GM18508 (cell line): ENCODE measurements at regions not wholly inside any gene's neighbourhood (a gene's known extent, or its start where the extent isn't known, plus 50 kb on each side); places are given as distances from the start of the nearest gene placed in this dataset.

Source experiments
- ATAC-seq: cut with Tn5 transposase; IDR thresholded peaks from one replicate; pipeline ENCODE4 v1.9.1; 2021; ENCODE audit warnings: moderate number of reproducible peaks; ENCODE audit not compliant: insufficient read depth, unreplicated experiment

DNA sequence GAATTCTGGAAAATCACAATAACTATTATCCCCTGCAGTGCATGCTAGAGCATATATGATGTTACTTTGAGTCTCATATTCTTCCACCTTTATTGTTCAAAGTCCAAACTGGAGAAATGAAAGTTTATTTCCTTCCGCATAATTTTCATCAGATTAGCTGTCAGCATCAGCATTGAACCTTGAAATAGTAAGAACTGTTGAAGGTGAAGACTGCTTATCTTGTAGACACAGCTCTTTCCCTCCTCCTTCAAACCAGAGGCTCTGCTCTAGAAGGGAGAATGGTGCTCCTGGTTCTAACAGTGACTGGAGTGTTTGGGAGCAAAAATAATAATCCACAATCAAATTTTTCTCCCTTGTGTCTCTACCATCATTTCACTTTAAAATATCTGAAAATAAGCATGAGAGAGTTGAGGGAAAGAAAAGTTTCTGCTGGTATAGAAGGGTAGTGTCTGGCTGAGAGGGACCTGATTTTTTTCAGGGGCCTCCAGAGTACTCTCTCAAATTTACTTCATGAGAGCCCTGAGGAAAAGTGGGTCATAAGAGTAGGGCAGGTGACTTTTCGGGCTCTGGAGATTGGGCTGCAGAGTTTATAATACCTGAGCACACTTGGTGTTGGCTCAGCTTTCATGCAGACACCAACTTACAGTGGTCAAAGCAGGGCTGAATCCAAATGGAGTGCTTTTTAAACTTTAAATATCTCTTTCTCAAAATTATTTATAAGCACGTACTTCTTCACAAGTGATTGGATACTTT lies 170.4 kb downstream of the ZDHHC21 start:
- ATAC-seq: no peak

DNA sequence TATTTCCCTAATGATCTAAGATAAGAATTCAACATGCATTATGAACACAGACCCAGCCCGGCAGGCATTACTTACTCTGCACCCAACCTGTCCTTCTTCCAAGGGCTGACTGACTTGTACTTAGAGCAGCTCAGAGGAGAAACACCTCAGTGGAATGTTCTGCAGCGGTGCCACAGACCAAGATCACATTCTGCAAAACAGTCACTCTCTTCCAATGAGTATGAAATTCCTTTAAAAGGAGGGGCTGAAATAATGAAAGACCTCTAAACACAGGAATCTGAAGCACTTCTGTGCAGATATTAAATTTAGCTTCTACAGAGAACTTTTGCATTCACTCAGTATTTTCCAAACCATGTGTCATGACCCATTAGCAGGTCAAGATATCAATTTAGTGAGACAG lies 172.9 kb downstream of the ZDHHC21 start:
- no peak for ATAC-seq

DNA sequence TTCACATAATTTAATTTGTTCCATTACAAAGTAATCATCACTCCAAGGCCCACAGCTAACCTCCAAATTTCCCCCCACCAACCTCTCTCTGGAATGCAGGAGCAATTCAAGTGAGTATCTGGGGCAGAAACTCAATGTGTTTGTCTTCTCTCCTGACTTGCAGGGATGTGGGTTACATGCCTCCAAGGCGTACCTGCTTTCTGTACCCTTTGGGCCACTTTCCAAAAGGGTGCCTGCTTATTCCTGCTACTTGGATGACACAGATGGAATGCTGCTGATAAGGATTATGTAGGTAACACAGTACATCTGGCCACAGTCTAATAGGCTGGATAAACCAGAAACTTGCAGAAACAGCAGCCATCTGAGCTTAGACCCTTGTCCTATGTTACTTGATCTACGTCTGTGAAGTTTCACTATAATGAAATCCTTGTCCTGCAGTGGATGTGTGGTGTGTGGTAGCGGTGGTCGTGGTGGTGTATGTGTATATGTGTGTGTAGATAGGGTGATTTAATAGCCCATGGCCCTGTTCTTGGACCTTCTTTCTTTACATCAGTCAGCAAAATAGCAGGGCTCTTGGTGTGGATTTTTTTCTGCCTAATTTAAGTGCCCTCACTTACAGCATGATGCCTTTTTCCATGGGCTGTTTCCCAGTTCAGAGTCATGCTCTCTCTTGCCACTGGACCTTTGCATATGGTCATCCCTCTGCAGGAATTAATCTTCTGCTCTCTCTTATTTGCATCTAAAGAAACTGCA lies 175.9 kb downstream of the ZDHHC21 start:
- no peak for ATAC-seq

DNA sequence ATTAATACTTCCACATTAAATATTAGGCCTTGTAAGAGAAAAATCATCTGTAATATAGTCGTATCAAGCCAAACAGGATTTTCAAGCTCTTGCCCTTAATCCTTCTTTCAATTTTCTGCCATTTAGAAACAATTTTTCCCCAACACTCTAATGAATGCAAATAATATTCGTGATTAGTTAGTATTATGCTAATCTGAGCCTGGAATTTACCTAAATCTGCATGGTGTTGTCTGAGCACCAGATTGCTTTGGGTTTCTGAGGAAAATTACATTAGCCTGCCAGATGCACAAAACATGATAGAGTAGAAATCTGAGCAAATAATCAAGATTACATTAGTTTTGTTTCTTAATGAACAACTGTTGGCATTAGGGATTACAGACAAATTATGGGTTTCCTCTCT lies 176.6 kb downstream of the ZDHHC21 start:
- ATAC-seq: no peak

DNA sequence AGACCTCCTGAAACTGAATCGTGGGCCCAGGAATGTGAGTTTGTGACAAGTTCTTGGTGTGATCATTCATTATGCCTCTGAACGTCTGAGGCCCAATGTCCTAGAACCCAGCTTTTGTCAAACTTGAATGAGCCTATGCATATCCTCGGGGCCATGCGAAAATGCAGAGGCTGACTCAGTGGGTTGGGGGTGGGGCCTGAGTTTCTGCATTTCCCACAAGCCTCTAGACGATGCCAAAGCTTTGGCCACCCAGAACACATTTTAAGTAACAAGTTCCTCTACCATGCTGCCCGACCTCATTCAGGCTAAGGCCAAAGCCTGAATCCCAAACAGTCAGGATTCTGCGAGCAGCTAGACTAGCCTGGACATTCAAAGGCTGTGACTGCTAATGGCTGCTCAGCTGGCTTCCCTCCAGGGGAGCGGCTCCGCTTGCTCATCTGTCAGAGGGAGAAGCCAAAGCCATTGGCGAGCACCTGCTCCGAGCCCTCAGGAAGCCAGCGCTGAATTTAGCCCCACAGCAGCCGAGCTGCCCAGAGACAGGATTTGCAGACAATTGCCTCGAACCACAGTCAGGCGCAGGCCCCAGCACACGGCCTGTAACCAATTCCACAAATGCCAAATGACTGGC lies 177.5 kb downstream of the ZDHHC21 start:
- no peak for ATAC-seq

DNA sequence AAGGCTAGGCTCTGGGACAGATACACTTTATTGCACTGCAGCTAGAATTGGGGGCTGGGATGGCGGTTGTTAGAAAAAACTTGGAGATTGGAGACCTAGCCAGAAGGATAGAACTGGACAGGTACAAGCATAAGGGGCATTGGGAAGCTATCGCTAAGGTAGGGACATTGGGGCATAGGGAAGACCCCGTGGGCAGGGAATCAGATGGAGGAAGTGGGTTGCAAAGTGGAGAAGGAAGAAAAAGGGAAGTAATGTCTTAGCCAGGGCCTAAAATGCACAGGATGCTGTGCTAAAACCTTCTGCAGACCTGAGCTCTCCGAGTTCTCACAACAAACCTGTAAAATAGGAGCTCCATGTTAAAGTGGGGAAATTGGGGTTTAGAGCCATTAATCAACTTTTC lies 178.2 kb downstream of the ZDHHC21 start:
- no peak for ATAC-seq

DNA sequence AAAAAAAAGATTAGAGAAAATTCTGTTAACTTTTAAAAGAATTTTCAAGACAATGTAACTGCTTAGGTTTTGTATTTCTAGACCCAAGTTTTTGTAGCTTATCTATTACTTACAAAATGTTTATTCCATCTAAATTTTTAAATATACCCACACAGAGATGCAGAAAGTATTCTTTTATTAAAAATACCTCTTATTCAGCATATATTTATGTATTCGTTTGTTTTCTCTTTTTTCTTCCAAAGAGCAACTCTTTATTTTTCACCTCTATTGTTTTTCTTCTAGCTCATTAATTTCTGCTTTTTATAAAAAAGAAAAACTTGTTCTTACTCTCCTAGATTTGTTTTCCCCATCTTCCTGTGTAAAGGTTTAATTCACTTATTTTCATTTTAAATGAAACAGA lies 180.3 kb downstream of the ZDHHC21 start:
- ATAC-seq: no peak

DNA sequence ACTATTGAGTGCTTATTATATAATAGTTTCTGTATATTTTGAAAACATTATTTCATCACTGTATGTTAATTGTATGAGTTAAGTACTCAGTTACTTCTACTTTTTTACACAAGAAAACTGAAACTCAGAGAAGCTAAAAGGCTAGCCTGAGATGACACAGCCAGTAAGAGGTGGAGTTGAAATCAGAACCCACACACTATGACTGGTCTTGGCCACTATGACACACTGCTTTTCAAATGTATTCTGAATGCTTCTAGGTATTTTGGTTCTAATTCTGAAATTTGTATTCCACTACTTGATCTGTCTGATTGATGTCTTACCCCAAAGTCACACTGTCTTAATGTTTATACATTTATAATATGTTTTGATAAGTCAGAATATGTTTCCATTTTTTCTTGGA lies 181.8 kb downstream of the ZDHHC21 start:
- no peak for ATAC-seq

DNA sequence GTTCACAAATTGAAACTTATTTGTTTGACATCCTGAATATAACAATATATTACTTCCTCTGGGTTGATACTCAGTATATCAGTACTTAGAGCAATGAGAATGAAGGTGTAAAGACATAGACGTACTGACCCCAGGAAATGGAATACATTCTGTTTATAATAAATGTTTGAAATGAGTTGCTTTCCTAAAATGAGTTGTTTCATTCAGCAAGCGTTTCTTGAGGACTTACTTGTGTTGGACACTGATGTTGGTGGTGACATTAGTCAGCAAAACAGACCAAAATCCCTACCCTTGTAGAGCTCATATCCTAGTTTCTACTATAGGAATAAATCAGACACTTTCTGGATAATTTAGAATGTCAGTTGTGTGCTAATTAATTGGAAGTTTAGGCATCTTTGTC lies 184.3 kb downstream of the ZDHHC21 start:
- no peak for ATAC-seq

DNA sequence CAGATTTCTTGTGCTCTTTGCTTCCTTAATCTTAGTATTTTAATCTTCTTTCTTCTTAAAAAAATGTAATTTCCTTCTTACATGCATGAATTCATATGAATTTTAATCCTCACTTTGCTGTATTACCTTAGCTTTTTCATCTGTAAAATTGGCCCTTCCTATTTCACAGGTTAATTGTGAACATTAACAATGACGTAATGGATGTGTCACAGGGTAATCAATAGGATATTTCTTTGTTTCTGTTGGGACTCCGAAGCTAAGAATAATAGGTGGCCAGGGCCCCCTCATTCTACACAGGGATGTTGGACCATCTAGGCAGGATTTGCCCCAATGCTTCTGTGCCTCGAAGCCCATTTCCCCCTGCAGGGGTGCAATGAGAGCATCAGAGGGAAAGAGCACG lies 187.4 kb upstream of the NFIB start:
- no peak for ATAC-seq

DNA sequence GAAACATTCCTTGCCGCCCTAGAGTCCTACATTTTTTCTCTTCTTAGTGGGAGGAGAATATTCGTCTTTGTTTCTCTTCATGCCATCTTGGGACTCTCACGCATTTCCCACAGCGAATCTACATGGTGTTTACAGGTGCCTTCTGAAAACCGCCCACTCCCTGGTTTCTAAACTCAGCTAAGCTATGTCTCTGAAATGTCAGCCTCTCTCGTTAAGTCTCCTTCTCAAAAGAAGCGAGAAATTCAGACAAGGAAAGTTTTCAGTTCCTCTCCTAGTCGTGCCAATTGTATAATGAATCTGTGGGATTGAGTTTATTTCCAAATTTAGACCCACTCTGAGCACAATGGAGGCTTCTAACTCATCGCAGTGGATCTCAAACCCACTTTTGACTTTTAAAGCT lies 186.8 kb upstream of the NFIB start:
- ATAC-seq: no peak

DNA sequence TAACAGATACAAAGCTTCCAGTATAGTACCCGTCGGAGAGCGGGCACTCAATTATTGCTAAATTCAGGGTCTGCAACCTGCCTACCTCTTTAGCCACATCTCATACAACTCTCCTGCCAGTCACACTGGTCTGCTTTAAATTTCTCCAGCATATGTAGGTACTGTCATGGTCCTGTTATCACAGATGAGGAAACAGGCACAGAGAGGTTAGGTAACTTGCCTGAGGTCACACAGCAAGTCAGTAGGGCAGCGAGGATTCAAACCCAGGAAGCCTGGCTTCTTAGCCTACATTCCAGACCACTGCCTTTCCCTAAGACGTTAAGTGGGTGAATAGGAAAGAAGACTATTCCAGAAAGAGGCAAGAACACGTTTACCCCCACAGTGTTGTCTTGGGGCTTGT lies 186.0 kb upstream of the NFIB start:
- ATAC-seq: no peak

DNA sequence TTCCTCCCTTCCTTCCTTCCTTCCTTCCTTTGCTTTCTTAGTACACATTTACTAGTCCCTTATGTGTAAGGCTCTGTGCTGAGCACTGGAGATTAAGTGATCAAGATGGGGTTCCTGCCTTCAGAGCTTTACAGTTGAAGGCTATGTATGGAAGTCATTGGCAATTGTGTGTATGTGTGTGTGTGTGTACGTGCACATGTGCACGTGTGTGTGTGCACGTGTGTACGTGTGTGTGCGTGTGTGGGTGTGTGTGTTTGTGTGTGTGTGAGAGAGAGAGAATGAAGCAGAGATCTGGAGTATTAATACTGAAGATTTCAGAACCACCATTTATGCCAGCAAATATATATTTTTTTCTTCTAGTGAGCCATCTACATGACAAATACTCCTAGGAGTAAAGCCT lies 184.9 kb upstream of the NFIB start:
- ATAC-seq: no peak

DNA sequence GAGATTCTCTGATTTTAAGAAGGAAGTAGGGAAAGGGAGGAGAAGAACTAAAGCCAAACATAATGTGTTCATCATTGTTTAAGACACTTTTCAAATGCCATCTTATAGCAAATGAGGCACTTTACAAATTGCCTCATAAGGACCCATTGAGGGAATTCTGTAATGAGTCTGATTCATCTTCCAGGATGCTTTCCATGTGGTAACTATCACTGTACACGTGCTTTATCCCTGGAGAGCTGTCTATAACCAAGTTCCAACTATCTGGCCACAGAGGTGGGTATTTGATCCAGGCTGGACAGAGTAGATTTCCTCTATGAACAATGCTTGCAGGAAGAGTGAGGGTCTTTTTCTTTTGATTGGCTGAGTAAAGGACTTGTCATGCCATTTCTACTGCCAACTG lies 183.5 kb upstream of the NFIB start:
- ATAC-seq: no peak

DNA sequence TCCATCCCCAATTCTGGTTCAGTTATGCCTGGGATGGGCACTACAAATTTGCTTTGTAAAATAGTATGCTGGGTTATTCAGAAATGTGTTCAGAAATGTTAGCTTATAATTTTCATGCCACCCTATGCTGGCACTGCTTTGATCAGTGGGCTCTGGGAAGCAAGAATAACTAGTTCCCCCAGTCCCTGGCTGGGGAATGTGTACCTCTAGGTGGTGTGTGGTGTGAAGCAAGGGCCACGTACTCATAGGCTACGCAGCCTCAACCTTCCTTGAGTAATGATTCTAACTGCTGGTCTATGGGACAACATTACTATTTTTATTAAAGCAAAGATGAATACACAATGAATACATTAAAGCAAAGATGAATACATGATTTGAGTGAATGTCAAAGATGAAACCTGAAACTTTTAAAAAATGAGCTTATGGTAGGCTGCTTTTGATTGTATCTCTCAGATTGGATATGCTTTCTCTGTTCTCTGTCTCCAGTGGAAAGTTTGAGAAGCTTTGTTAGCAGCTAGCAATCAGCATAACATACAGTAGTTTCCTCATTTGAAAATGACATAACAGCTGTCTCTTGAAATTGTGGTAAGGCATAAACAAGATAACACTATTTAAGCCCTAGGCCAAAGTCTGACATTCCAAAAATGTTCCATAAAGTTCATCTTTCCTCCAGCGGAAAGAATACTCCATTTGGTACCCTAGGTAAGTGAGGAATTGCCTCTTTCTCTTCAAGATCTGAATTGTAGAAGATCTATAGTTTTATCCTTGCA lies 174.7 kb upstream of the NFIB start:
- ATAC-seq: no peak

DNA sequence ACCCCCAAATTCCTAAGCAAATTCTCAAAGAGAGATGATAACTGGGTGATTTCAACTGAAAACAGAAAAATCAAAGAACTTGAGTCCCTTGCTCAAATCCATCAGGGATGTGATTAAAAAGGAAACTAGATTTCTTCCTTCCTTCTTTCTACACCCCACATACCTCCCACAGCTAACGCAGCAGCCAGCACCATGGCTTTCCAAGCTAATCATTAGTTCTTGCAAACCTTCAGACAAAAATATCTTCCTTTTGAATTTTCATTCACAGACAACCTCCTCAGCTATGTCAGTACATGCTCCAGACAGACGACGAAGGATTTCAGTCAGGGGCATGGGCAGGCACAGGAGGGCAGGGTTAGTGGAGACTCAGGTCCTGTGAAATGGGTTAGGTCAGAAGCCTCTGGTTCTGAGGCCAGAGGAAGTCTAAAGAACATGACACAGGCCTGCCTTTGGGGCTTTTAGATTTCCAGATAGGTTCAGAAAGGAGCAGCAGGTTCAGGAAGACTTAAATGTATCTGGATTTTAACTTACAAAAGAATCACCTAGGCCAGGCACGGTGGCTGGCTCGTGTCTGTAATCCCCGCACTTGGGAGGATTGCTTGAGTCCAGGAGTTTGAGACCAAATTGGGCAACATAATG lies 173.7 kb upstream of the NFIB start:
- ATAC-seq: no peak

DNA sequence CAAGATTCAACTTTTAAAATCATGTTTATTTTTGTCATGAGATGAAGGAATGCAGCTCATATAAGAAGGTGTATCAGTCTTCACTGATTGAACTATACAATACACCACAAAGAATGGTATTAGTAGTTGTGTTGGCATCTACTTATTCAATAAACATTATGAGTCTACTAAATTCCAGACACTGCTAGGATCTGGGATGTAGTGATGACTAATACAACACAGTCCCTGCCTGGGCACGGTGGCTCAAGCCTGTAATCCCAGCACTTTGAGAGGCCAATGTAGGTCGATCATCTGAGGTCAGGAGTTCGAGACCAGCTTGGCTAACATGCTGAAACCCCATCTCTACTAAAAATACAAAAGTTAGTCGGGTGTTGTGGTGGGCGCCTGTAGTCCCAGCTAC lies 171.4 kb upstream of the NFIB start:
- ATAC-seq: no peak

DNA sequence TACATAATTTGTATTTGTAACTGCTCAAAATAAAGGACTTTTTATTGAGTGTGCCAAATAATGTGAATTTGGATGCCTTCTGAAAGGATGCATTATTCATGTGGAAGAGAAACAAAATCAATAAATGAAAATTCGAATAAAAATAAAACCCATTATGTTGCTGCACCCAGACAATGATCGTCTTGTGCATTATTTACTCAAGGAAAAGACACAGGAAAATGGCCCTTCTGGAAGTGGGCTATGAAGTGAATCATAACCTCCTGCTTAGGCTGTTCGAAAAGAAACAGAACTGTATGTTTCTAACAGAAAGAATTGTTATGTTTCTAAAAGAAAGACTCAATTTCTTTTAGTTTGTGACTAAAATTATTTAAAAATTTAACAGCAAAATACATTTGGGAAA lies 168.9 kb upstream of the NFIB start:
- ATAC-seq: no peak

DNA sequence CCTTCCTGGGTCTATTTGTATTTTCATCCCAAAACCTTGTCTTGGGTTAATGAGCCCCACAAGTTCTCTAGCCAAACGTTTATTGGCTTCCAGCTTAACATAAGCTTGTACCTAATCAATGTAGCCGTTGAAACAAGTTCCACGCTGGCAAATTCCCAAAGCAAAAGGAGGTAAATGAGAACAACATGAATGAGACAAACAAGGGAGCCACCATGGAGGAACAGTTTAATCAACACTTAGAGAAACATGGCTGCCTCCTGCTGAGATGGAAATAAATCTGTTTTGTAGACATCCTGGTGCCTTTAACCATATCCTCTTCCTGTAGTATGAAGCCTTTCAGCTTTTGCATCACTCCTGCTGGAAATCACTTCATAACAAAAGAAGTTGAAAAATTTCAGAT lies 166.6 kb upstream of the NFIB start:
- ATAC-seq: no peak

DNA sequence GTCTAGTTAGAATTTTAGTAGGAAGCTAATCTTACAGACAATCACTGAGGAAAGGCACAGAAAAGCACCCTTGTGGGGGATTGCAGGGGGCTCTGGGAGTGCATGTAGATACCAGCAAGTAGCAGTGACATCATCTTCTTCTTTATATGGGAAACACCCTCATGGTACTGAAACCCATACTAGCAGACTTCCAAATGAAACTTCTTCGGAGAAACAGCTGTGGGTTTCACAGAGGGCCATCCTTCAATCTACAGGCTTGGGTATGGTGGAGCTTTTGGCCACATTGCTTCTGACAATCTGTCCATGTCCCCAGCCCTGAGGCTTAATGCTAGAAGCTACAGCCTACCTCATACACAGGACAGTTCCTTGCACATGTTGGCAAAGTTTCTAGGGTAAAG lies 165.2 kb upstream of the NFIB start:
- ATAC-seq: no peak
